Endothelial cell of umbilical vein (primary cell): ENCODE measurements at regions not wholly inside any gene's neighbourhood (a gene's known extent, or its start where the extent isn't known, plus 50 kb on each side); places are given as distances from the start of the nearest gene placed in this dataset.

Experiments
- BruUV-seq: library from RNA; stranded (reverse); fragments of 400-500 nt; replicated peaks from 2 replicates; lab custom pipeline; 2021; lab: Mats Ljungman, UMichigan
- CTCF ChIA-PET: fragments of 300-600, 350-600 bp; sonication (Branson Sonifier 250); formaldehyde crosslinking; loops from one replicate; lab custom pipeline; 2021; ENCODE audit warnings: antibody characterized with exemption, inconsistent platforms; lab: Charles Lee
- POLR2A ChIA-PET: fragments of 300-600, 350-600 bp; sonication (Branson Sonifier 250); formaldehyde crosslinking; loops from one replicate; lab custom pipeline; 2021; ENCODE audit warnings: antibody characterized with exemption, inconsistent platforms; lab: Charles Lee
- DNase-seq: peaks from one replicate; pipeline ENCODE4 v3.0.0-alpha.2; 2011; ENCODE audit warnings: low read depth, low spot score
- FAIRE-seq: peaks from 2 replicates; lab custom pipeline; 2011; peaks lifted over from hg19 to GRCh38; lab: Jason Lieb, UNC
- H2AFZ ChIP-seq: 2 replicates; pipeline ENCODE4 v1.6.0; 2012; ENCODE audit warnings: low read depth, low read length, control low read depth, inconsistent platforms
- H3K27ac ChIP-seq: 2 replicates; pipeline ENCODE4 v1.5.1; 2011; ENCODE audit warnings: low read depth, mild to moderate bottlenecking, control low read depth, low read length, moderate library complexity; ENCODE audit not compliant: insufficient read depth
- H3K27me3 ChIP-seq, 2 experiments: 2 replicates each; pipeline versions ENCODE4 v1.6.0 to v1.6.1; 2011; ENCODE audit warnings: low read length in 2 of 2, mixed read lengths in 1 of 2; ENCODE audit not compliant: control insufficient read depth in 2 of 2, insufficient read depth in 2 of 2
- H3K36me3 ChIP-seq, 2 experiments: 2 replicates in 1 of 2; 3 replicates in 1 of 2; pipeline ENCODE4 v1.5.1; 2011; ENCODE audit warnings: low read length in 2 of 2, mild to moderate bottlenecking in 1 of 2, moderate library complexity in 1 of 2; ENCODE audit not compliant: control insufficient read depth in 2 of 2, insufficient read depth in 2 of 2; ENCODE audit errors: extremely low read depth in 1 of 2
- H3K4me1 ChIP-seq: 3 replicates; pipeline ENCODE4 v1.5.1; 2011; ENCODE audit warnings: mild to moderate bottlenecking, low read length; ENCODE audit not compliant: control insufficient read depth, insufficient read depth; ENCODE audit errors: extremely low read depth
- H3K4me2 ChIP-seq: 2 replicates; pipeline ENCODE4 v1.6.1; 2011; ENCODE audit warnings: low read length, control low read depth, mixed read lengths; ENCODE audit not compliant: insufficient read depth
- H3K4me3 ChIP-seq, 3 experiments: fragments of 200-600 bp in 1 of 3; sonication (generic), shearing (Covaris generic) in 1 of 3; replicated peaks in 1 of 3; 2 replicates each; pipeline ENCODE4 v1.5.1; 2011 to 2016; ENCODE audit warnings: control low read depth in 3 of 3, low read length in 3 of 3, mild to moderate bottlenecking in 2 of 3, inconsistent platforms in 1 of 3, low read depth in 1 of 3, moderate library complexity in 1 of 3; ENCODE audit not compliant: insufficient read depth in 1 of 3
- H3K79me2 ChIP-seq: 2 replicates; pipeline ENCODE4 v1.6.0; 2012; ENCODE audit warnings: low read length, inconsistent platforms; ENCODE audit not compliant: control insufficient read depth, insufficient read depth
- H3K9ac ChIP-seq: replicated peaks from 2 replicates; pipeline ENCODE3; 2011; ENCODE audit warnings: low read length, control low read depth; ENCODE audit not compliant: insufficient read depth; ENCODE audit errors: extremely low read depth
- H3K9me1 ChIP-seq: replicated peaks from 3 replicates; pipeline ENCODE4 v1.6.0; 2011; ENCODE audit warnings: mild to moderate bottlenecking, low read length; ENCODE audit not compliant: control insufficient read depth, insufficient read depth; ENCODE audit errors: extremely low read depth
- H3K9me3 ChIP-seq: replicated peaks from 2 replicates; pipeline ENCODE4 v1.5.1; 2012; ENCODE audit warnings: low read length, inconsistent platforms; ENCODE audit not compliant: control insufficient read depth, insufficient read depth
- H4K20me1 ChIP-seq: replicated peaks from 2 replicates; pipeline ENCODE3; 2011; ENCODE audit warnings: mild to moderate bottlenecking, low read length; ENCODE audit not compliant: control insufficient read depth, insufficient read depth; ENCODE audit errors: extremely low read depth
- CTCF ChIP-seq, 2 donors: IDR thresholded peaks; 1 replicate in 1 of 2; 2 replicates in 1 of 2; pipeline ENCODE4 v1.5.1; 2011; ENCODE audit warnings: low read length in 2 of 2, mild to moderate bottlenecking in 2 of 2, moderate library complexity in 2 of 2, control low read depth in 1 of 2, inconsistent platforms in 1 of 2, low read depth in 1 of 2; ENCODE audit not compliant: insufficient read depth in 1 of 2; ENCODE audit errors: extremely low read depth in 1 of 2
- EZH2 ChIP-seq: IDR thresholded peaks from 2 replicates; pipeline ENCODE4 v1.6.1; 2012; ENCODE audit warnings: borderline replicate concordance, low read depth, mild to moderate bottlenecking, moderate library complexity, low read length, inconsistent platforms; ENCODE audit not compliant: severe bottlenecking
- FOS ChIP-seq: IDR thresholded peaks from 2 replicates; pipeline ENCODE4 v1.6.1; 2011; ENCODE audit warnings: mild to moderate bottlenecking, low read length, moderate library complexity, borderline replicate concordance; ENCODE audit not compliant: insufficient read depth
- GATA2 ChIP-seq: IDR thresholded peaks from 2 replicates; pipeline ENCODE4 v1.7.0; 2011; ENCODE audit warnings: low read depth, mild to moderate bottlenecking, moderate library complexity, mixed read lengths, low read length; ENCODE audit not compliant: insufficient read length, insufficient read depth
- JUN ChIP-seq: IDR thresholded peaks from 2 replicates; pipeline ENCODE4 v1.6.1; 2011; ENCODE audit warnings: borderline replicate concordance, low read depth; ENCODE audit not compliant: insufficient read length, insufficient read depth
- MAX ChIP-seq: IDR thresholded peaks from 2 replicates; pipeline ENCODE4 v1.6.1; 2011; ENCODE audit not compliant: insufficient read depth, insufficient read length
- MYC ChIP-seq: IDR thresholded peaks from one replicate; pipeline ENCODE4 v1.6.1; 2011; ENCODE audit warnings: mild to moderate bottlenecking, low read depth, low read length
- POLR2A ChIP-seq: IDR thresholded peaks from 2 replicates; pipeline ENCODE4 v1.6.1; 2012; ENCODE audit warnings: low read depth, mild to moderate bottlenecking, control low read depth, low read length
- POLR2AphosphoS5 ChIP-seq: IDR thresholded peaks from 2 replicates; pipeline ENCODE4 v1.6.1; 2012; ENCODE audit warnings: low read depth, mild to moderate bottlenecking, control low read depth, low read length, moderate library complexity; ENCODE audit not compliant: insufficient read depth
- dilution Hi-C: fragments of 300-500 bp; cut with MboI; formaldehyde crosslinking; loops from one replicate; pipeline ENCODE4 v1.15.0; 2019; ENCODE audit warnings: low sequenced_read_pairs; ENCODE audit not compliant: extremely low pct_ligation_motif_present
- intact Hi-C: fragments of 100-400 bp; cut with micrococcal nuclease; formaldehyde crosslinking; loops from one replicate; pipeline ENCODE4 v1.10.0; 2022

- peak; percentile 28 for DNase-seq
- no peaks in the 10 kb centered on the region for H3K27me3 ChIP-seq
- H3K27ac ChIP-seq, result no peak overlapping the region
- no peak overlapping the region for H3K4me3 ChIP-seq
- BruUV-seq, result no TSS peak
- dilution Hi-C loops, result no loop called here
- ChIA-PET CTCF (interaction anchor here (0.7 to 3.0 kb wide), 8 partner anchors 10 to 224 kb away, joined by 3 to 20 read pairs (median 4); no protein-coding TSS in a partner anchor), POLR2A (no interaction called here)
- H3K4me2 ChIP-seq, result no peak overlapping the region
- H3K79me2 ChIP-seq, result no peaks in the 10 kb centered on the region
- no peaks in the 10 kb centered on the region for H3K9me1 ChIP-seq
- TF ChIP-seq MAX (no peak), CTCF (IDR thresholded peaks at IDR 0.05; ENCODE audit: extremely low read depth in 1 of 2, insufficient read depth in 1 of 2, low read depth in 1 of 2, low read length in 2 of 2) (peak; percentile 34 to 39)
- no peak overlapping the region for H2AFZ ChIP-seq
- H3K9me3 ChIP-seq, result no peaks in the 10 kb centered on the region
- no peaks in the 10 kb centered on the region for H4K20me1 ChIP-seq
- peaks cover 22% of the 10 kb centered on the region for H3K4me1 ChIP-seq
- H3K36me3 ChIP-seq, result no peaks in the 10 kb centered on the region
- H3K9ac ChIP-seq, result no peak overlapping the region
- no peak for FAIRE-seq
- intact Hi-C loops, result loop anchor here (1.0 kb wide), 1 partner anchor 29 kb away; no protein-coding TSS in a partner anchor
These were observed 171.1 kb upstream of the CCDC54 start for GRCh38 chr3:107206141-107206540.

- POLR2A ChIA-PET, result no interaction called here
- no peak overlapping the region for H3K27ac ChIP-seq
- intact Hi-C loops, result loop anchor here (1.0 kb wide), 1 partner anchor 28 kb away; no protein-coding TSS in a partner anchor
- no peaks in the 10 kb centered on the region for H3K27me3 ChIP-seq
- dilution Hi-C loops, result no loop called here
- no peak for TF ChIP-seq POLR2AphosphoS5
- TF ChIP-seq CTCF (IDR thresholded peaks at IDR 0.05; ENCODE audit: extremely low read depth in 1 of 2, insufficient read depth in 1 of 2, low read depth in 1 of 2, low read length in 2 of 2), result no peak
- no peak for TF ChIP-seq MAX
- TF ChIP-seq JUN, result no peak
- no peak for TF ChIP-seq EZH2
- TF ChIP-seq FOS, result no peak
- no peak for TF ChIP-seq POLR2A
- no peak for TF ChIP-seq MYC
- no peak for TF ChIP-seq GATA2
- H2AFZ ChIP-seq, result no peak overlapping the region
- H3K36me3 ChIP-seq, result no peaks in the 10 kb centered on the region
- H3K9me1 ChIP-seq, result no peaks in the 10 kb centered on the region
- H3K4me1 ChIP-seq, result peaks cover 22% of the 10 kb centered on the region
- no peaks in the 10 kb centered on the region for H4K20me1 ChIP-seq
- H3K4me3 ChIP-seq, result no peak overlapping the region
- no peak overlapping the region for H3K9ac ChIP-seq
- H3K79me2 ChIP-seq, result no peaks in the 10 kb centered on the region
- no peak overlapping the region for H3K4me2 ChIP-seq
- DNase-seq (no peak), FAIRE-seq (no peak)
- BruUV-seq, result no TSS peak
- CTCF ChIA-PET, result interaction anchor here (0.8 to 3.0 kb wide), 5 partner anchors 9 to 224 kb away, joined by 3 to 20 read pairs (median 6); no protein-coding TSS in a partner anchor
- no peaks in the 10 kb centered on the region for H3K9me3 ChIP-seq
These were observed 170.3 kb upstream of the CCDC54 start for GRCh38 chr3:107206945-107207344.
